ENCODE measurements at regions not wholly inside any gene's neighbourhood (a gene's known extent, or its start where the extent isn't known, plus 50 kb on each side); places are given as distances from the start of the nearest gene placed in this dataset.

- TF ChIP-seq POLR2A (IDR thresholded peaks at IDR 0.05) = no peak
- TF ChIP-seq CTCF (IDR thresholded peaks at IDR 0.05) = no peak
Measured at GRCh38 chr12:127161466-127161865, 1105.5 kb upstream of the TMEM132C start.
